Adrenal gland (tissue), 5 donors: ENCODE measurements at regions not wholly inside any gene's neighbourhood (a gene's known extent, or its start where the extent isn't known, plus 50 kb on each side); places are given as distances from the start of the nearest gene placed in this dataset.

Source experiments
- POLR2A ChIP-seq, 2 donors: fragments of 450-650 bp; IDR thresholded peaks; one replicate each; pipeline ENCODE4 v1.6.1; 2017; ENCODE audit warnings: antibody characterized with exemption in 2 of 2, mild to moderate bottlenecking in 2 of 2, moderate library complexity in 1 of 2
- TF ChIP-seq, protein P1 (sequence below), 6 experiments: fragments of 450-650 bp in 4 of 6; fragments of 200-600 bp in 2 of 6; sonication (generic) in 1 of 6; IDR thresholded peaks; 1 replicate in 5 of 6; 2 replicates in 1 of 6; pipeline versions ENCODE4 v1.5.1 to v1.8.0; 2016 to 2021; ENCODE audit warnings: antibody characterized with exemption in 6 of 6, mild to moderate bottlenecking in 2 of 6, moderate library complexity in 1 of 6
- donor health status: DM: no; HTN: no; CAD: no.

DNA sequence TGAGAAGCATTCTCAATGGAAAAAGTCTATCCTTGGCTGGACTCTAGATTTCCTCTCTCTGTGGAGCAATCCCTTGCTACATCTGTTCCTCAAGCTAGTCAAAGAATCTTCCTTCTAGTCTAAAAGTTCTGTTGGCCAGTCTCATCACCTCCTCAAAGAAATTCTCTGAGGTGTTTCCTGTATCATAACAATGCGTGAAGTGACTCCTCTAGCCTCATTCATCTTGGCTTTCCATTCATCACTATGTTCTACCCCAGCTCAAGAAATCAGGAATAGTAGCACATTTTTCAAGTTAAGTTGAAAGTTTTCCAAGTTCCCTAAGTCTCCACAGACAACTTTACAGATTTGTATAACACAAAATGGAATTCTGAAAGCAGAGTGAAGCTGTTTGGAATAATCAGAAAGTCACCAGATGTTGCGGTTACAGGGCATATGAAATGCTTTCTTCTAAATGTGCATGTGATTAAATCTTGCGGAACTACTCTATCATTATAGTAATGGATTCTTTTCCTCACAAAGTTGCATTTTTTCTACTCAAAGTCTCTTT, 176.6 kb upstream of the FREM1 start:
- no peak for TF ChIP-seq POLR2A (IDR thresholded peaks at IDR 0.05)
- TF ChIP-seq, protein P1, sequence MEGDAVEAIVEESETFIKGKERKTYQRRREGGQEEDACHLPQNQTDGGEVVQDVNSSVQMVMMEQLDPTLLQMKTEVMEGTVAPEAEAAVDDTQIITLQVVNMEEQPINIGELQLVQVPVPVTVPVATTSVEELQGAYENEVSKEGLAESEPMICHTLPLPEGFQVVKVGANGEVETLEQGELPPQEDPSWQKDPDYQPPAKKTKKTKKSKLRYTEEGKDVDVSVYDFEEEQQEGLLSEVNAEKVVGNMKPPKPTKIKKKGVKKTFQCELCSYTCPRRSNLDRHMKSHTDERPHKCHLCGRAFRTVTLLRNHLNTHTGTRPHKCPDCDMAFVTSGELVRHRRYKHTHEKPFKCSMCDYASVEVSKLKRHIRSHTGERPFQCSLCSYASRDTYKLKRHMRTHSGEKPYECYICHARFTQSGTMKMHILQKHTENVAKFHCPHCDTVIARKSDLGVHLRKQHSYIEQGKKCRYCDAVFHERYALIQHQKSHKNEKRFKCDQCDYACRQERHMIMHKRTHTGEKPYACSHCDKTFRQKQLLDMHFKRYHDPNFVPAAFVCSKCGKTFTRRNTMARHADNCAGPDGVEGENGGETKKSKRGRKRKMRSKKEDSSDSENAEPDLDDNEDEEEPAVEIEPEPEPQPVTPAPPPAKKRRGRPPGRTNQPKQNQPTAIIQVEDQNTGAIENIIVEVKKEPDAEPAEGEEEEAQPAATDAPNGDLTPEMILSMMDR (IDR thresholded peaks at IDR 0.05), result no peak
